ENCODE measurements at regions not wholly inside any gene's neighbourhood (a gene's known extent, or its start where the extent isn't known, plus 50 kb on each side); places are given as distances from the start of the nearest gene placed in this dataset.

DNA sequence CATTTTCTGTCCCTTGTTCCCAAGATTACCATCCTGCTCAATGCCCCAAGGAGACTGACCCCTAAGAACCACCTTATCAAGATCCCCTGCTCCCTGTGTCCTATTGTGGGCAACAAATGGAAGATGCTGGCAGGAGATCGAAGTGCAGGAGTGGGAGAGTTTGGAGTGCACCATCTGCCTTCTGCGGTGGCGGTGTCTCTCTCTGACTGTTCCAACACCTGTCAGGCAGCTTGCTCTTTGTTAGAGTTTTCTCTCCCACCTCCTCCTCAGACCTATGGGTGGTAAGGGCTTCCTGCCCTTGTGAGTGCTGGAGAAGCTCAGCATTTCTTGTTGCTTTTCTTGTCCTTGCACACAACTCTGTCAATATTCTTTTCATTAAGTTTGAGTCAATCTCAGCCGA is 64.1 kb upstream of the SPHKAP start:
- Histone ChIP-seq H3K36me3 (no peaks in the 10 kb centered on the region), H3K4me1 (no peaks in the 10 kb centered on the region), H3K27ac (no peak overlapping the region), H3K4me3 (no peak overlapping the region), H3K27me3 (no peaks in the 10 kb centered on the region), H3K9me3 (no peaks in the 10 kb centered on the region)
- DNase-seq = no peak
- 82 to 93% (median 86%) methylated on average over 4 of the region's 4 CpGs for WGBS, 5 donors
- TF ChIP-seq POLR2AphosphoS5 (IDR thresholded peaks at IDR 0.05) (no peak), POLR2A (IDR thresholded peaks at IDR 0.05) (no peak), EP300 (IDR thresholded peaks at IDR 0.05) (no peak)
- TF ChIP-seq, protein P1, sequence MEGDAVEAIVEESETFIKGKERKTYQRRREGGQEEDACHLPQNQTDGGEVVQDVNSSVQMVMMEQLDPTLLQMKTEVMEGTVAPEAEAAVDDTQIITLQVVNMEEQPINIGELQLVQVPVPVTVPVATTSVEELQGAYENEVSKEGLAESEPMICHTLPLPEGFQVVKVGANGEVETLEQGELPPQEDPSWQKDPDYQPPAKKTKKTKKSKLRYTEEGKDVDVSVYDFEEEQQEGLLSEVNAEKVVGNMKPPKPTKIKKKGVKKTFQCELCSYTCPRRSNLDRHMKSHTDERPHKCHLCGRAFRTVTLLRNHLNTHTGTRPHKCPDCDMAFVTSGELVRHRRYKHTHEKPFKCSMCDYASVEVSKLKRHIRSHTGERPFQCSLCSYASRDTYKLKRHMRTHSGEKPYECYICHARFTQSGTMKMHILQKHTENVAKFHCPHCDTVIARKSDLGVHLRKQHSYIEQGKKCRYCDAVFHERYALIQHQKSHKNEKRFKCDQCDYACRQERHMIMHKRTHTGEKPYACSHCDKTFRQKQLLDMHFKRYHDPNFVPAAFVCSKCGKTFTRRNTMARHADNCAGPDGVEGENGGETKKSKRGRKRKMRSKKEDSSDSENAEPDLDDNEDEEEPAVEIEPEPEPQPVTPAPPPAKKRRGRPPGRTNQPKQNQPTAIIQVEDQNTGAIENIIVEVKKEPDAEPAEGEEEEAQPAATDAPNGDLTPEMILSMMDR (IDR thresholded peaks at IDR 0.05) = no peak
- intact Hi-C loops (cut with DNase I; ENCODE audit: low total_unique reads) = no loop called here

DNA sequence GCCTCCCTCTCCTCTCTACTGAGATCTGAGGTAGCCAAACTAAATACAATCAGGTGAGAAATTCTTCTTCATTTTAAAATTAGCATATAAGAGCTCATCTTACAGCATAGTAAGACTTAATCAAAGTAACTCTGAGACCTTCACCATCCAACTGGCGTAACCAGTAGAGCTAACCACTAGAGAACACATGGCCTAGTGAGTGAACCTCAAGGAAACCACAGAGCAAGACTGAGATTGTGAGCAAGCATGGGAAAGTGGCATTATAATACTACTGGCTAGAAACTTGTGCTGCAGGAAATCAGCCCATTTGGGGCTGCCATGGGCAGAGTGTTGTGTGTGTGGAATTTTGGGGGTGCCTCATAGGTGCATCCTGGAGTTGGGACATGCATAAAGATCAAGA is 61.1 kb upstream of the SPHKAP start:
- 89 to 95% (median 91%) methylated on average over 1 of the region's 1 CpG for WGBS, 5 donors

DNA sequence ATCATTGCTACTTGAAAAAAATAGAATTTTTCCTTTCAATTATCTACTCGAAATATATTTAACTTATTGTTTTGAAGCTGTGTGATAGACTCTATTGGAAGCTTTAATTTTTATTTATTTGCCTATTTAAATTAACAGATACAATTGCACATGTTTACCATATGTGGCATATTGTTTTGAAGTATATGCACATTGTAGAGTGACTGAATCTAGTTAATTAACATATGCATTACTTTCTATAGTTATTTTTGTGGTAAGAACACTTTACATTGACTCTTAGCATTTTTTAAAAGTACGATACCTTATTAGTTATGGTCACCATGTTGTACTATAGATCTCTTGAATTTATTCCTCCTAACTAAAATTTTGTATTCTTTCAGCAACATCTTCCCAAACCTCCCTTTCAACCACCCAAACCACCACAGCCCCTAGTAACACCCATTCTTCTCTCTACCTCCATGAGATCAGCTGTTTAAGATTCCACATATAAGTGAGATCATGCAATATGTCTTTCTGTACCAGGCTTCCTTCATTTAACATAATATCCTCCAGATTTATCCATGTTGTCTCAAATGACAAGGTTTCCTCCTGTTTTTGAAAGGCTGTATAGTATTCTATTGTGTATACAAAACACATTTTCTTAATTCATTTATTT is 58.5 kb upstream of the SPHKAP start:
- Histone ChIP-seq H3K27me3 (no peaks in the 10 kb centered on the region), H3K4me1 (no peaks in the 10 kb centered on the region), H3K9me3 (no peaks in the 10 kb centered on the region), H3K27ac (no peak overlapping the region), H3K36me3 (no peaks in the 10 kb centered on the region), H3K4me3 (no peak overlapping the region)
- intact Hi-C loops (cut with DNase I; ENCODE audit: low total_unique reads) = no loop called here
- TF ChIP-seq EP300 (IDR thresholded peaks at IDR 0.05) (no peak), POLR2AphosphoS5 (IDR thresholded peaks at IDR 0.05) (no peak), POLR2A (IDR thresholded peaks at IDR 0.05) (no peak)
- TF ChIP-seq, protein P1 (IDR thresholded peaks at IDR 0.05) = no peak
- DNase-seq = no peak
- 61 to 77% (median 69%) methylated on average over 2 of the region's 2 CpGs for WGBS, 5 donors

More for the DNA sequence above, 61.1 kb upstream of the SPHKAP start:
- Histone ChIP-seq H3K9me3 (no peaks in the 10 kb centered on the region), H3K36me3 (no peaks in the 10 kb centered on the region), H3K27ac (no peak overlapping the region), H3K4me1 (no peaks in the 10 kb centered on the region), H3K27me3 (no peaks in the 10 kb centered on the region), H3K4me3 (no peak overlapping the region)
- intact Hi-C loops (cut with DNase I; ENCODE audit: low total_unique reads) = no loop called here
- TF ChIP-seq POLR2AphosphoS5 (IDR thresholded peaks at IDR 0.05) (no peak), POLR2A (IDR thresholded peaks at IDR 0.05) (no peak), EP300 (IDR thresholded peaks at IDR 0.05) (no peak)
- TF ChIP-seq, protein P1 (IDR thresholded peaks at IDR 0.05) = no peak
- DNase-seq = no peak

DNA sequence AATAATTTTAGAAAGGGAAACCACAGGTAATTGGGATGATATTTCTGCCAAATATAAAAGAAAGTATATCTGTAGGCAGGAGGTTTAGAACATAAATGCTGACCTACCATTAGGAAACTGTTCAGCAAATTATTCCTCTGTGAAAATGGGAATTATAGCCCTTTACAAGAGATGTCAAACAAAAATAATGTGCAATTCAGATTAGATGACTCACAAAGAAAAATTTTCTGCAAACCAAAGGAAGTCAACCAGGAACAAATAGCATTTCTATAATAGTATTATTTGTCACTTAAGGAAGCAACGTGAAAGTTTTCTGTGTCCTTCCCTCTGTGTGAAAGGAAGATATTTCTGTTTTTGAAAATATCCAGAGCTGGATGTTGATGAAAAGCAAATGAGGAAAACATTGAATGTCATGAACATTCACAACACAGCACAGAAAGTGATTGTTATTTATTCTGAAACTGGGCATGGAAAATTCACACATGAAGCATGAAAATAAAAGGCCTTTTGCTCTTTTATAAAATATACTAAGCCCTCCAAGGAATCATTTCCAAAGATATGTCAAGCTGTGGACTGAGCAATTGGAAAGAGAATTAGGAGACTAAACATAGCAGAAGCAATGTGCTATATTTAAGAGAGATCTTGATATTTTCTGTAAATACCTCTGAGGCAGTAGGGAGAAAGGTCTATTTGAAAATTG is 57.9 kb upstream of the SPHKAP start:
- 42 to 75% (median 64%) methylated on average over 1 of the region's 1 CpG for WGBS, 5 donors
- Histone ChIP-seq H3K27me3 (no peaks in the 10 kb centered on the region), H3K4me3 (no peak overlapping the region), H3K27ac (no peak overlapping the region), H3K9me3 (no peaks in the 10 kb centered on the region), H3K4me1 (no peaks in the 10 kb centered on the region), H3K36me3 (no peaks in the 10 kb centered on the region)
- TF ChIP-seq POLR2AphosphoS5 (IDR thresholded peaks at IDR 0.05) = no peak
- TF ChIP-seq, protein P1 (IDR thresholded peaks at IDR 0.05) = no peak
- no peak for TF ChIP-seq EP300 (IDR thresholded peaks at IDR 0.05)
- no peak for TF ChIP-seq POLR2A (IDR thresholded peaks at IDR 0.05)
- intact Hi-C loops (cut with DNase I; ENCODE audit: low total_unique reads) = no loop called here
- DNase-seq = no peak

Measured in stomach (tissue), 8 donors.